ENCODE measurements at regions not wholly inside any gene's neighbourhood (a gene's known extent, or its start where the extent isn't known, plus 50 kb on each side); places are given as distances from the start of the nearest gene placed in this dataset.

DNA sequence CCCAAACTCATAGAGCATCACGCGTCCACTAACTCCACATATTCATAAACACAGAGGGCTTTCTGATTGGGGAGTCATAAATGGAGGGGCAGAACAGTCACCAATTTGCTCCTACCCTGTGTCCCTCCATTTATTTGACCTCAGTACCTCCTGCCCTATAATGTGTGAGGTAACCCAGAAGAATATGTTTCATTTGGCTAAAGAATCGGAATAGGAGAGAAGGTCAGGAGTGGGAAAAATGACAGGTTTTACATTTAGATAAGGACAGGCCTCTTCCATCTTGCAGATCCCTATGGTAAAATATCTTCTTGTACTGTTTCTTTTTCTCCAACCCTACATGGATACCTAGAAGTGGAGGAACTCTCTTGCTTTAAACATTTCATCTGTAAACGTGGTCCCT is 578.0 kb downstream of the TUSC7 start:
- TF ChIP-seq, protein P1, sequence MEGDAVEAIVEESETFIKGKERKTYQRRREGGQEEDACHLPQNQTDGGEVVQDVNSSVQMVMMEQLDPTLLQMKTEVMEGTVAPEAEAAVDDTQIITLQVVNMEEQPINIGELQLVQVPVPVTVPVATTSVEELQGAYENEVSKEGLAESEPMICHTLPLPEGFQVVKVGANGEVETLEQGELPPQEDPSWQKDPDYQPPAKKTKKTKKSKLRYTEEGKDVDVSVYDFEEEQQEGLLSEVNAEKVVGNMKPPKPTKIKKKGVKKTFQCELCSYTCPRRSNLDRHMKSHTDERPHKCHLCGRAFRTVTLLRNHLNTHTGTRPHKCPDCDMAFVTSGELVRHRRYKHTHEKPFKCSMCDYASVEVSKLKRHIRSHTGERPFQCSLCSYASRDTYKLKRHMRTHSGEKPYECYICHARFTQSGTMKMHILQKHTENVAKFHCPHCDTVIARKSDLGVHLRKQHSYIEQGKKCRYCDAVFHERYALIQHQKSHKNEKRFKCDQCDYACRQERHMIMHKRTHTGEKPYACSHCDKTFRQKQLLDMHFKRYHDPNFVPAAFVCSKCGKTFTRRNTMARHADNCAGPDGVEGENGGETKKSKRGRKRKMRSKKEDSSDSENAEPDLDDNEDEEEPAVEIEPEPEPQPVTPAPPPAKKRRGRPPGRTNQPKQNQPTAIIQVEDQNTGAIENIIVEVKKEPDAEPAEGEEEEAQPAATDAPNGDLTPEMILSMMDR (conservative IDR thresholded peaks at IDR 0.05): no peak
- TF ChIP-seq EZH2 (IDR thresholded peaks at IDR 0.05; ENCODE audit: low read depth): no peak

All from PC-9 (cell line).